ENCODE measurements at regions not wholly inside any gene's neighbourhood (a gene's known extent, or its start where the extent isn't known, plus 50 kb on each side); places are given as distances from the start of the nearest gene placed in this dataset.
"Not testable (repeated sequence)": the region's sequence is repeated elsewhere in the genome, so short reads cannot be mapped to it uniquely, and the experiment has no call there.

GRCh38 chr15:77905301-77905920, 172.1 kb downstream of the TBC1D2B start:
- 80 to 100% (median 80%) methylated on average over 1 to 3 of the region's 13 CpGs; no CpG with 5 or more reads in 7 of the 10 experiments for WGBS, 10 experiments
- peaks cover 0 to 6% of the 10 kb centered on the region in 2 donors for H3K4me1 ChIP-seq (replicated peaks in 1 of 2)
- H3K27ac ChIP-seq, result no peak overlapping the region
- H3K4me3 ChIP-seq, result no peak overlapping the region
- ATAC-seq (replicated peaks in 6 of 8), result no peak
- in situ Hi-C loops (cut with MboI; ENCODE audit: low pct_unique_long_range_greater_than_20kb in 2 of 9, low sequenced_read_pairs in 9 of 9, unreplicated experiment in 9 of 9), result no loop called here

GRCh38 chr15:77904901-77905300, 172.6 kb downstream of the TBC1D2B start:
- Histone ChIP-seq H3K4me1 (replicated peaks in 1 of 2) (peaks cover 0 to 6% of the 10 kb centered on the region in 2 donors), H3K27ac (no peak overlapping the region), H3K4me3 (no peak overlapping the region)
- in situ Hi-C loops (cut with MboI; ENCODE audit: low pct_unique_long_range_greater_than_20kb in 2 of 9, low sequenced_read_pairs in 9 of 9, unreplicated experiment in 9 of 9), result no loop called here
- ATAC-seq (replicated peaks in 6 of 8), result no peak
- WGBS, 10 experiments, result no CpG with 5 or more reads among the region's 5 CpGs

GRCh38 chr15:77904436-77904821, 173.1 kb downstream of the TBC1D2B start:
- no peak overlapping the region for H3K27ac ChIP-seq
- peaks cover 0 to 6% of the 10 kb centered on the region in 2 donors for H3K4me1 ChIP-seq (replicated peaks in 1 of 2)
- in situ Hi-C loops (cut with MboI; ENCODE audit: low pct_unique_long_range_greater_than_20kb in 2 of 9, low sequenced_read_pairs in 9 of 9, unreplicated experiment in 9 of 9), result no loop called here
- H3K4me3 ChIP-seq, result no peak overlapping the region
- no peak for ATAC-seq (replicated peaks in 6 of 8)
- WGBS, 10 experiments, result 20 to 81% (median 20%) methylated on average over 1 to 5 of the region's 5 CpGs; no CpG with 5 or more reads in 7 of the 10 experiments

- H3K4me1 ChIP-seq (replicated peaks in 1 of 2); H3K4me3 ChIP-seq; in situ Hi-C loops (cut with MboI; ENCODE audit: low pct_unique_long_range_greater_than_20kb in 2 of 9, low sequenced_read_pairs in 9 of 9, unreplicated experiment in 9 of 9); ATAC-seq (replicated peaks in 6 of 8); H3K27ac ChIP-seq: not testable (repeated sequence)
- WGBS, 10 experiments, result 84 to 90% methylated on average over 2 to 5 of the region's 30 CpGs; no CpG with 5 or more reads in 8 of the 10 experiments
Measured at GRCh38 chr15:77903761-77904435, 173.6 kb downstream of the TBC1D2B start.

GRCh38 chr15:77902921-77903760, 174.4 kb downstream of the TBC1D2B start:
- H3K4me1 ChIP-seq (replicated peaks in 1 of 2); in situ Hi-C loops (cut with MboI; ENCODE audit: low pct_unique_long_range_greater_than_20kb in 2 of 9, low sequenced_read_pairs in 9 of 9, unreplicated experiment in 9 of 9); H3K4me3 ChIP-seq; H3K27ac ChIP-seq: not testable (repeated sequence)
- ATAC-seq (replicated peaks in 6 of 8), result peak in 6 of 8 experiments; percentile 16 to 70 (median 28)
- WGBS, 10 experiments, result 33 to 100% (median 40%) methylated on average over 1 to 3 of the region's 13 CpGs; no CpG with 5 or more reads in 6 of the 10 experiments

GRCh38 chr15:77901921-77902750, 175.4 kb downstream of the TBC1D2B start:
- no peak for ATAC-seq (replicated peaks in 6 of 8)

GRCh38 chr15:77901251-77901881, 176.1 kb downstream of the TBC1D2B start:
- 78 to 100% (median 88%) methylated on average over 2 to 5 of the region's 18 CpGs; no CpG with 5 or more reads in 6 of the 10 experiments for WGBS, 10 experiments
- peaks cover 0 to 2% of the 10 kb centered on the region in 2 donors for H3K4me1 ChIP-seq (replicated peaks in 1 of 2)
- no peak overlapping the region for H3K27ac ChIP-seq
- no peak for ATAC-seq (replicated peaks in 6 of 8)
- in situ Hi-C loops (cut with MboI; ENCODE audit: low pct_unique_long_range_greater_than_20kb in 2 of 9, low sequenced_read_pairs in 9 of 9, unreplicated experiment in 9 of 9), result no loop called here
- H3K4me3 ChIP-seq, result no peak overlapping the region

More at GRCh38 chr15:77901921-77902750, 175.4 kb downstream of the TBC1D2B start:
- no peak overlapping the region for H3K27ac ChIP-seq
- WGBS, 10 experiments, result 60 to 96% (median 73%) methylated on average over 2 to 7 of the region's 13 CpGs; no CpG with 5 or more reads in 5 of the 10 experiments
- H3K4me3 ChIP-seq, result no peak overlapping the region
- peaks cover 0 to 2% of the 10 kb centered on the region in 2 donors for H3K4me1 ChIP-seq (replicated peaks in 1 of 2)
- in situ Hi-C loops (cut with MboI; ENCODE audit: low pct_unique_long_range_greater_than_20kb in 2 of 9, low sequenced_read_pairs in 9 of 9, unreplicated experiment in 9 of 9), result no loop called here

- H3K4me1 ChIP-seq (replicated peaks in 1 of 2); H3K27ac ChIP-seq; in situ Hi-C loops (cut with MboI; ENCODE audit: low pct_unique_long_range_greater_than_20kb in 2 of 9, low sequenced_read_pairs in 9 of 9, unreplicated experiment in 9 of 9); H3K4me3 ChIP-seq: not testable (repeated sequence)
- ATAC-seq (replicated peaks in 6 of 8), result peak; percentile 72 to 91 (median 80)
- 39 to 100% (median 88%) methylated on average over 1 to 5 of the region's 24 CpGs; no CpG with 5 or more reads in 6 of the 10 experiments for WGBS, 10 experiments
Measured at GRCh38 chr15:77900331-77900963, 177.1 kb downstream of the TBC1D2B start.

GRCh38 chr15:77899776-77900175, 177.7 kb downstream of the TBC1D2B start:
- H3K27ac ChIP-seq; ATAC-seq (replicated peaks in 6 of 8); H3K4me3 ChIP-seq; in situ Hi-C loops (cut with MboI; ENCODE audit: low pct_unique_long_range_greater_than_20kb in 2 of 9, low sequenced_read_pairs in 9 of 9, unreplicated experiment in 9 of 9); H3K4me1 ChIP-seq (replicated peaks in 1 of 2): not testable (repeated sequence)
- no CpG with 5 or more reads among the region's 8 CpGs for WGBS, 10 experiments

GRCh38 chr15:77898811-77899730, 178.4 kb downstream of the TBC1D2B start:
- ATAC-seq (replicated peaks in 6 of 8), result peak in 2 of 8 experiments; percentile 37 to 66
- H3K4me1 ChIP-seq (replicated peaks in 1 of 2), result peaks cover 0 to 2% of the 10 kb centered on the region in 2 donors
- H3K4me3 ChIP-seq, result no peak overlapping the region
- in situ Hi-C loops (cut with MboI; ENCODE audit: low pct_unique_long_range_greater_than_20kb in 2 of 9, low sequenced_read_pairs in 9 of 9, unreplicated experiment in 9 of 9), result no loop called here
- H3K27ac ChIP-seq, result no peak overlapping the region
- 33 to 93% (median 76%) methylated on average over 3 to 9 of the region's 34 CpGs; no CpG with 5 or more reads in 4 of the 10 experiments for WGBS, 10 experiments

- 43 to 100% (median 92%) methylated on average over 2 of the region's 12 CpGs; no CpG with 5 or more reads in 7 of the 10 experiments for WGBS, 10 experiments
- in situ Hi-C loops (cut with MboI; ENCODE audit: low pct_unique_long_range_greater_than_20kb in 2 of 9, low sequenced_read_pairs in 9 of 9, unreplicated experiment in 9 of 9), result no loop called here
- Histone ChIP-seq H3K4me1 (replicated peaks in 1 of 2) (peaks cover 0 to under 1% of the 10 kb centered on the region in 2 donors), H3K27ac (no peak overlapping the region), H3K4me3 (no peak overlapping the region)
- ATAC-seq (replicated peaks in 6 of 8), result no peak
Measured at GRCh38 chr15:77897896-77898406, 179.6 kb downstream of the TBC1D2B start.
